GM12874 (cell line): ENCODE measurements at regions not wholly inside any gene's neighbourhood (a gene's known extent, or its start where the extent isn't known, plus 50 kb on each side); places are given as distances from the start of the nearest gene placed in this dataset.

ENCODE experiments used
- TF ChIP-seq, protein P1 (sequence below): IDR thresholded peaks from 2 replicates; pipeline ENCODE4 v1.5.1; 2011; ENCODE audit warnings: low read depth, mild to moderate bottlenecking, control low read depth, low read length, moderate library complexity; ENCODE audit not compliant: insufficient read depth

- TF ChIP-seq, protein P1, sequence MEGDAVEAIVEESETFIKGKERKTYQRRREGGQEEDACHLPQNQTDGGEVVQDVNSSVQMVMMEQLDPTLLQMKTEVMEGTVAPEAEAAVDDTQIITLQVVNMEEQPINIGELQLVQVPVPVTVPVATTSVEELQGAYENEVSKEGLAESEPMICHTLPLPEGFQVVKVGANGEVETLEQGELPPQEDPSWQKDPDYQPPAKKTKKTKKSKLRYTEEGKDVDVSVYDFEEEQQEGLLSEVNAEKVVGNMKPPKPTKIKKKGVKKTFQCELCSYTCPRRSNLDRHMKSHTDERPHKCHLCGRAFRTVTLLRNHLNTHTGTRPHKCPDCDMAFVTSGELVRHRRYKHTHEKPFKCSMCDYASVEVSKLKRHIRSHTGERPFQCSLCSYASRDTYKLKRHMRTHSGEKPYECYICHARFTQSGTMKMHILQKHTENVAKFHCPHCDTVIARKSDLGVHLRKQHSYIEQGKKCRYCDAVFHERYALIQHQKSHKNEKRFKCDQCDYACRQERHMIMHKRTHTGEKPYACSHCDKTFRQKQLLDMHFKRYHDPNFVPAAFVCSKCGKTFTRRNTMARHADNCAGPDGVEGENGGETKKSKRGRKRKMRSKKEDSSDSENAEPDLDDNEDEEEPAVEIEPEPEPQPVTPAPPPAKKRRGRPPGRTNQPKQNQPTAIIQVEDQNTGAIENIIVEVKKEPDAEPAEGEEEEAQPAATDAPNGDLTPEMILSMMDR: no peak
Measured at GRCh38 chr13:64180756-64181155, 2765.1 kb upstream of the PCDH20 start.

DNA sequence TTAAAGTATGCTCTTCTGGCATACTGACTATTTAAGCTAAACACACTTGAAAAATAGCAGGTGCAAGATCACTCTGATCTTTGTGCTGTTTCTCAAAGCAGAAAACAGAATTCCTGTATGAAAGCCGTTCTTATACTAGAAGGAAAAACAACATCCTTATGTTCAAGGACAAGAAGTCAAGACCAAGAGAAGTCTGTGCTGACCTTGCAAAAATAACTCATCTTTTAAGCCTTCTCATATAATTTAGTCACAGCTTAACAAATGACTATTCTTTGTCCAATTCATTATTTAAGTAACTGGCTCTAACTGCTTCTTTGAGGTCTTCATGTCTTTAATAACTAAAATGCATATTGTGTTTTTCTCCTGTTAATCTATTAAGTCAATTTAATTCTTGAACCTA, 2750.2 kb upstream of the PCDH20 start:
- TF ChIP-seq, protein P1: no peak

DNA sequence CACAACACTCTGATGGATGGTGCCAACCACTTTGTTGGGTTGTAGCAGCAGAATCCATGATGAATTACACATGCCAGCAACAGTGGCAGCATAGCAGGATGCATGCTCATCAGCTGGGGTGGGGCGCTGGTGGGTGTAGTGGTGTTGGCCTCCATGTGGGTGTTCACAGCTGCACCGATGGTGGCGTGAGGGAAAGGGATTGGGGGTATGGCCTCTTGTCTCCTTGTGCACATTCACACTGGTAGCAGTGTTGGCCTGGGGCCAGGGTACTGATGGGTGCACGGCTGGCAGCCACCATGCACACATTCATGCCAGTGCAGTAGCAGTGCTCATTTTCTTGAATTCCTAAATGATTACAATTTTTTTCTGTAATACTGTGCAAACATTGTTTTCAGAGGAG, 2748.8 kb upstream of the PCDH20 start:
- TF ChIP-seq, protein P1: no peak

- TF ChIP-seq, protein P1: no peak
Measured at GRCh38 chr13:64160479-64160878, 2744.8 kb upstream of the PCDH20 start.

DNA sequence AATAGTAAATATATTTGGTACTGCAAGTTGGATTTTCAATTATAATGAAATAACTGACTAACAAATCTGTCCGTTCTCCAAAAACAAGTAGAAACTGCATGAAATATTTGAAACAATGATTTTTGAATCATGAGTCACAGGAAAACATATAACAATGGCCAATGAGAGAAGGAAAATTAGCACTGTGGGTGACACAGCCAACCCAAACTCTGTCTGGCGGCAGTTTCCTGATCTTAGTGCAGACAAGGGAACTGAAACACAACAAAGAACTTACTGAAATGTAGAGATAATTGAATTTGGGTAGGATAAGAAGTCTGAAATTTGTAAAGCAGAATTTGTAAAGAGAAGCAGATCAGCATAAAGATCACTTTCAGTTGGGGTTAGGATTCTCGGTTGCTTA, 2743.3 kb upstream of the PCDH20 start:
- TF ChIP-seq, protein P1: no peak

DNA sequence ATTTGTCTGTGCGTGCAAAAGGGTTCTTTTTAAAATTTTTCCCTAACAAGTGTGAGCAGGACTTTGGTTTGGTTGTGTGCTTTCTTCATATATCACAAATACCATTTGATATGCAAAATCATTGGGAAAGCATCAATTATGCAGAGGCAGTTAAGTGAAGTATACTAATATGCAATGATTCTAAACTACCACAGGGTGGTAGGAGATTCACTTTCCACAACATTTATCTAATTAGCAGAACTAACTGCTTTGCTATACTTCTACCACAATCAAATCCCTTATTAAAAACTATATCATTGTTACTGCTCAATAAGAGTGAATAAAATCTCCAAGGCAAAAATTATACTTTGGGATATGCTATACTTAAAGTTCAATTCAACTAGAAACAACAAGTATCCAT, 2738.9 kb upstream of the PCDH20 start:
- TF ChIP-seq, protein P1: no peak

DNA sequence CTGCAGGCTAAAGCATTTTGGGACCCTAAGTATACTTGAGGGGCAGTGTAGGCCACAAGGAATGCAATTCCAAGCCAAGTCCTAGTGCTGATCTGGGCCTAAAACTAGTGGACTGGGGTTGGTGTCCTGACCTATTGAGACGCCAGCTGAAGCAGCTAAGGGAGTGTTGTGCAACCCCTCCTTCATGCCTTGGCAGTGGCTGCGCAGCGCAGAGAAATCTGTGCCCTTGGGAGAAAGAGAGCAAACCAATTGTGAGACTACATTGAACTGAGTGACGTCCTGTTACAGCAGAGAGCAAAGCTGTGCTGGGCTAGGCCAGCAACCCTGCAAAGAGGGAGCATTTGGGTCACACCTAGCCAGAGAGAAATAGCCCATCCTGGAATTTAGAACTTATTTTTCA, 2715.0 kb upstream of the PCDH20 start:
- TF ChIP-seq, protein P1: no peak

DNA sequence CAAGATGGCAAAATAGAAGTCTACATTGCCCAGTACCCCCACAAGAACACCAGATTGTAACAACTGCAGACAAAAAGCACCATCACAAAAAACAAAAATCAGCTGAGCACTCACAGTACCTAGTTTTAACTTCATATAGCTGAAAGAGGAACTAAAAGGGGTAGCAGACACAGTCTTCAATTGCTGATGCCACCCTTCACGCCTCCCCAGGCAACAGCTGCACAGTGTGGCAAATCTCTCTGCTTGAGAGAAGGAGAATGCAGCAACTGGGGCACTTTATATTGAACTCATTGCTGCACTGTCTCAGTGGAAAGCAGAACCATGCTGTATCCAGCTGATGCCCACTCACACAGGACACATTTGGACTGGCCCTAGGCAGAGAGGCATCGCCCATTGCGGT, 2714.5 kb upstream of the PCDH20 start:
- TF ChIP-seq, protein P1: no peak
